ENCODE measurements at regions not wholly inside any gene's neighbourhood (a gene's known extent, or its start where the extent isn't known, plus 50 kb on each side); places are given as distances from the start of the nearest gene placed in this dataset.

DNA sequence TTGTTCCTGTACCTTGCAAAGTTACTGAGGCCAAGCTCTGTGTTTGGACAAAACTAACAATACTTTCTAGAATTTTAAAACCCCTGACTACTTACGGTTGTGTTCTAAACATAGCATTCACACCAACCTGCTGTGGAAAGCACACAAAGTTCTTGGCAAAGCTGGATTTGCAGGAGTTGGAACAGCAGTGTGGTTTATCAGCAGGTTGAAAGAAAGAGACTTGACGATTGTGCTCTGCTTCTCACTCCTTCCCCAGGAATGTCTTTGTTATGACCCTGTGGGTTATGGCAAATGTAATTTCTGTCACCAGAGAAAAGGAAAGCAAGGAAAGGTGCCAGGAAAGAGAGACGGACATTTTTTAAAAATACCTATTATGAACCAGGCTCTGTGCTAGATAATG is 165.5 kb upstream of the TGFBR2 start:
- Histone ChIP-seq H3K27ac (ENCODE audit: low read depth, low read length) (no peak overlapping the region), H3K9me3 (ENCODE audit: control insufficient read depth in 1 of 2, low read length in 2 of 2) (no peaks in the 10 kb centered on the region), H3K4me1 (ENCODE audit: insufficient read depth, low read length) (peaks cover 7% of the 10 kb centered on the region), H3K36me3 (ENCODE audit: insufficient read depth, low read length) (no peaks in the 10 kb centered on the region), H3K4me3 (ENCODE audit: low read length in 2 of 2) (no peak overlapping the region), H3K27me3 (ENCODE audit: insufficient read depth, low read length) (no peaks in the 10 kb centered on the region)
- ChIA-PET POLR2A (ENCODE audit: partially characterized antibody) (no interaction called here), CTCF (ENCODE audit: partially characterized antibody) (interaction anchor here (1.9 kb wide), 1 partner anchor 253 kb away, joined by 6 read pairs; no protein-coding TSS in a partner anchor)
- DNase-seq: no peak
- no peaks in the 10 kb centered on the region for H3K27me3 Mint-ChIP-seq
- H3K4me3 Mint-ChIP-seq: no peak overlapping the region
- no peaks in the 10 kb centered on the region for H3K36me3 Mint-ChIP-seq
- peaks cover 6 to 16% (median 8%) of the 10 kb centered on the region in 4 donors for H3K4me1 Mint-ChIP-seq
- intact Hi-C loops (cut with micrococcal nuclease): no loop called here
- H3K27ac Mint-ChIP-seq: no peak overlapping the region
- peaks cover 0 to 2% (median 0%) of the 10 kb centered on the region in 8 donors for H3K9me3 Mint-ChIP-seq

DNA sequence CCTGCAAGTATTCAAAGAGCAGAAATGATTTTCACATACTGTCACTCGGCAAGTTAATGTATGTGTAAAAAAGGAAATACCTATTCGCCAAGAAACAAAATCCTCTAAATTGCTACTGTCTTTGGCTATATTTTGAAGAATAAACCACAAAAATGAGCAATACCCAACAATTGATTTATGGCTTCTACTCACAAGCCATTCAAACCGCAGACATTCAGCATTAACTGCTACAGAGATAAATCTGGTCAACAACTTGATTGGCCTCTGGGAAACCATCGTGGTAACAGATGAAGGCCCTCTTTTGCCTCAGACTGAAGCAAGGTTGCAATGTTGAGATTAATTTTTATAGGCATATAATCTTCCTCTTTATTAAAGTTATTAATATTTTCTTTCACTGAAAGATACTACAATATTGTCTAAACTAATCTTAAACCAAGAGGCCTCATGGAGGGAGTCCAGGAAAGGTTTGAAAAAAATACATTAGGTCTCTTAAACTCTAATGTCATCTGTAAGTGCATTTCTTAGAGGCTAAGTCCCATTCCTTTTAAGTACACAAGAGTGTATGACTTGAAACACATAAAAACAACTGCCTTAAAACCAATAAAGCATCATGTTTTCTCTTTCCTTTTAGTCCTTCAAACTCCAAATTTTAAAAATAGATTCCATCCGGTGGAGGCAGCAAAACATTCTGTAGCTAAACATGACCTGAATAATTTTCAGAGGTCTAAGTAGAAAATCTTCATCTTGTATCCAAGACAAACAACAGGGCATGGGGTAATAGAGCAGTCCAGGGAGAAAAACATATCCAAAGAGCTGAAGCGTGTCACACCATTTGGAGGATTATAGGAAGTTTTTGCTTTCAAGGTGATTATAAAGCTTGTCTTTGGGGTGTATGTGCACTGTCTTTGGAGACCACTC is 162.4 kb upstream of the TGFBR2 start:
- Histone ChIP-seq H3K9me3 (ENCODE audit: control insufficient read depth in 1 of 2, low read length in 2 of 2) (no peaks in the 10 kb centered on the region), H3K4me1 (ENCODE audit: insufficient read depth, low read length) (no peaks in the 10 kb centered on the region), H3K27ac (ENCODE audit: low read depth, low read length) (no peak overlapping the region), H3K27me3 (ENCODE audit: insufficient read depth, low read length) (no peaks in the 10 kb centered on the region), H3K4me3 (ENCODE audit: low read length in 2 of 2) (no peak overlapping the region), H3K36me3 (ENCODE audit: insufficient read depth, low read length) (no peaks in the 10 kb centered on the region)
- Mint-ChIP-seq H3K27me3 (no peaks in the 10 kb centered on the region), H3K9me3 (peaks cover 0 to 2% (median 0%) of the 10 kb centered on the region in 8 donors), H3K4me3 (no peak overlapping the region), H3K36me3 (no peaks in the 10 kb centered on the region), H3K27ac (no peak overlapping the region), H3K4me1 (peaks cover 0 to 3% (median 0%) of the 10 kb centered on the region in 4 donors)
- CTCF ChIA-PET (ENCODE audit: partially characterized antibody): interaction anchor here (1.1 kb wide), 1 partner anchor 9 kb away, joined by 3 read pairs; no protein-coding TSS in a partner anchor
- DNase-seq: no peak
- POLR2A ChIA-PET (ENCODE audit: partially characterized antibody): no interaction called here
- intact Hi-C loops (cut with micrococcal nuclease): no loop called here

DNA sequence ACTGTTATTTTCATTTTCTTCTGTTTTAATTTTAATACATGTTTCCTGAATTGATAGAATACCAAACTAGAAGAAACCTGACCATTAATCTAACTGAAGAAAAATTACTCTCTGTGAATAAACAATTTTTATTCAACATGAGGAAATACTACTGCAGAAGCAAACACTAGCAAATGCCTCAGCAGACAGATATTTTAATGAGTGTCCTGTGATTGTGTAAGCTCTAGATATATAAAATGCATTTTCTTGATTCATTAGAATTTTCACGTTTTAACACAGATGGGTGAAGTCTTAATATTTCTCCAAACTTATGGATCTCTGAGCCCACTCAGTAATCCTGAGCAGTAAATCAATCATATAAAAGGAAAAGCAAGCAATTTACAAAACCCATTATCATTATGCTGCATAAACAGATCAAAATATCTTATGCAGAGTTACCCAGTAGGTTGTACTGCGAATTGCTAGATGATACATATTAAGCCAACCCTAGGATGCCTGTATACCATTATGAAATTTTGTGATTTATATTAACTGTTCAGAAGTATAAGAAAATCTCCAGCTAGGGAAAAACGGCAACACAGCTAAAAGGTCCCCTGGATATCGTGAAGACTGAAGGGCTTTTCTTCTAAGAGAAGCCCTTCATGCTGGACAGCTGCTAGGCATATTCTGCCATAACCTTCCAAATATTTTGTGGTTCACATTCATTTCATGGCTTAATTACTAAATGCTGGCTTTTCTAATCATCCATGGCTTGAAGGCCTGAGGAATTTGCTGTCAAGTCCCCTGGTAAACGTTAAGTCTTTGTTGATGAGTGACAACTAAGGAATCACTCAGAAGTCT is 157.7 kb upstream of the TGFBR2 start:
- no peaks in the 10 kb centered on the region for H3K9me3 ChIP-seq (ENCODE audit: control insufficient read depth in 1 of 2, low read length in 2 of 2)
- no peak overlapping the region for H3K4me3 ChIP-seq (ENCODE audit: low read length in 2 of 2)
- H3K27me3 Mint-ChIP-seq: no peaks in the 10 kb centered on the region
- H3K27me3 ChIP-seq (ENCODE audit: insufficient read depth, low read length): no peaks in the 10 kb centered on the region
- ChIA-PET POLR2A (ENCODE audit: partially characterized antibody) (no interaction called here), CTCF (ENCODE audit: partially characterized antibody) (interaction anchor here (0.9 kb wide), 1 partner anchor 8 kb away, joined by 3 read pairs; no protein-coding TSS in a partner anchor)
- no peak overlapping the region for H3K4me3 Mint-ChIP-seq
- H3K4me1 Mint-ChIP-seq: no peaks in the 10 kb centered on the region
- intact Hi-C loops (cut with micrococcal nuclease): no loop called here
- H3K27ac Mint-ChIP-seq: no peak overlapping the region
- no peaks in the 10 kb centered on the region for H3K36me3 ChIP-seq (ENCODE audit: insufficient read depth, low read length)
- H3K9me3 Mint-ChIP-seq: peaks cover 0 to 7% (median 0%) of the 10 kb centered on the region in 8 donors
- H3K4me1 ChIP-seq (ENCODE audit: insufficient read depth, low read length): no peaks in the 10 kb centered on the region
- no peaks in the 10 kb centered on the region for H3K36me3 Mint-ChIP-seq
- H3K27ac ChIP-seq (ENCODE audit: low read depth, low read length): no peak overlapping the region
- DNase-seq: no peak

DNA sequence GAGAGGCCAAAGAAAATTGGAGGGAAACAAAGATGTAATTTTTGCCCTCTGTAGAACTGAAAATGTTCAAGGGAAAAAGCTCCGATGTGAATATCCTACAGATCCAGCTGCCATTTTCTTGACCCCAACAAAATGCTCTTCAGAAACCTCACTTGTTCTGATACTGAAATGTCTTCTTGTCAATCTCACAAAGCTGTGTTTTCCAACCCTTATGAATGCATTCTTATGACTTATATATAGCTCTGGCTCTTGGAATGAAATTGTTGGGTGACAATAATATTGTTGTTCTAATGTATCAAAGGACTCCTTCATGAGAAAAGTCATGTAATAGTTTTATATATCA is 157.1 kb upstream of the TGFBR2 start:
- no peaks in the 10 kb centered on the region for H3K4me1 ChIP-seq (ENCODE audit: insufficient read depth, low read length)
- Mint-ChIP-seq H3K9me3 (peaks cover 0 to 7% (median 0%) of the 10 kb centered on the region in 8 donors), H3K36me3 (no peaks in the 10 kb centered on the region), H3K4me1 (no peaks in the 10 kb centered on the region), H3K4me3 (no peak overlapping the region), H3K27me3 (no peaks in the 10 kb centered on the region), H3K27ac (no peak overlapping the region)
- no peak for DNase-seq
- ChIA-PET POLR2A (ENCODE audit: partially characterized antibody) (no interaction called here), CTCF (ENCODE audit: partially characterized antibody) (no interaction called here)
- no peaks in the 10 kb centered on the region for H3K27me3 ChIP-seq (ENCODE audit: insufficient read depth, low read length)
- H3K27ac ChIP-seq (ENCODE audit: low read depth, low read length): no peak overlapping the region
- intact Hi-C loops (cut with micrococcal nuclease): no loop called here
- H3K36me3 ChIP-seq (ENCODE audit: insufficient read depth, low read length): no peaks in the 10 kb centered on the region
- no peak overlapping the region for H3K4me3 ChIP-seq (ENCODE audit: low read length in 2 of 2)
- no peaks in the 10 kb centered on the region for H3K9me3 ChIP-seq (ENCODE audit: control insufficient read depth in 1 of 2, low read length in 2 of 2)

DNA sequence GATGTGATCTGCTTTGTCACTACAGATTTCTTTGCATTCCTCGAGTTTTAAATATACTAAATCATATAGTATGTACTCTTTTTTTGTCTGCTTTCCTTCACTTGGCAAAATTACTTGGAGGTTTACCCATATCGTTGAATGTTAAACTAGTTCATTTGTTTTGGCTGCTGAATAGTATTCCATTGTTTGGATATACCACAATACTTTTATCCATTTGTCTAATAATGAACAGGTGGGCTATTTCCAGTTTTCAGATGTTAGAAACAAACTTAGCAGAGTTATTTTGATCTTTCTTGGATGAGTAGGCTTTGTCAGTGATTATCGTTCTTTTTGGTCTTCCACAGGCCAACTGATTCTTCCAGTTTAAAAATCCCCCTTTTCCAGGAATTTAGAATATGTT is 154.0 kb upstream of the TGFBR2 start:
- Histone ChIP-seq H3K27me3 (ENCODE audit: insufficient read depth, low read length) (no peaks in the 10 kb centered on the region), H3K4me1 (ENCODE audit: insufficient read depth, low read length) (no peaks in the 10 kb centered on the region), H3K9me3 (ENCODE audit: control insufficient read depth in 1 of 2, low read length in 2 of 2) (no peaks in the 10 kb centered on the region), H3K27ac (ENCODE audit: low read depth, low read length) (no peak overlapping the region), H3K4me3 (ENCODE audit: low read length in 2 of 2) (no peak overlapping the region), H3K36me3 (ENCODE audit: insufficient read depth, low read length) (no peaks in the 10 kb centered on the region)
- CTCF ChIA-PET (ENCODE audit: partially characterized antibody): no interaction called here
- Mint-ChIP-seq H3K27me3 (no peaks in the 10 kb centered on the region), H3K4me1 (no peaks in the 10 kb centered on the region), H3K9me3 (peaks cover 0 to 7% (median 0%) of the 10 kb centered on the region in 8 donors), H3K27ac (no peak overlapping the region), H3K36me3 (no peaks in the 10 kb centered on the region), H3K4me3 (no peak overlapping the region)
- no peak for DNase-seq
- POLR2A ChIA-PET (ENCODE audit: partially characterized antibody): no interaction called here
- intact Hi-C loops (cut with micrococcal nuclease): no loop called here

DNA sequence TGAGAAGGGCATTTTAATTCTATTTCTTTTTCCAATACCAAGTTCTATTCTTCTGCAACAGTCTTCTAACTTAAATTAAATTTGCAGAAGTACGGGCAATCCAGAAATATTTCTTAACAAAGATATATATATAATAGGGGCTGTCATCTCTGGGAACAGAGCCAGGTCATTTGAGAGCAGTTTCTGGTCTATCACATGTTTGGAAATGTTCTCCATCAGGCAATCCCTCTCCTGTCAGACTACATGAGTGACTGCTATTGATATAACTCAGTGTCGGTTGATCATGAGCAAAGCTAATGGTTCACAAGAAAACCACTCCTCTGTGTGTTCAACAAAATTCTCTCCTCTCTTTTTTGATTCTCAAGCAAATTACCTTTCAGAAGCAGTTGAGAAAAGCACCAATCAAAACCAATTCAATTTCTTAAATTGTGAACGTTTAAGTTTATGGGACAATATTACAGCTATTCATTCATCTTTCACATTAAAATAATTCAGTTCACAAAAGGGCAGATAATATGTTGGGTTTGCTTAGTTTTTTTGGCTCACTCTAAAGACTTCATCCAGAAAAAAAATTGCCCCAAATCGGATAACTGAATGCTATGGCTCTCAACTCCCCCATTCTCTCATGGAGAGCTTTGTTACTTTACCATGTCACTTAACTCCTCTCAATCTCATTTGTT is 152.9 kb upstream of the TGFBR2 start:
- Mint-ChIP-seq H3K27ac (no peak overlapping the region), H3K36me3 (no peaks in the 10 kb centered on the region), H3K27me3 (no peaks in the 10 kb centered on the region), H3K4me3 (no peak overlapping the region), H3K9me3 (peaks cover 0 to 7% (median 2%) of the 10 kb centered on the region in 8 donors), H3K4me1 (no peaks in the 10 kb centered on the region)
- no peak for DNase-seq
- intact Hi-C loops (cut with micrococcal nuclease): no loop called here
- Histone ChIP-seq H3K36me3 (ENCODE audit: insufficient read depth, low read length) (no peaks in the 10 kb centered on the region), H3K27me3 (ENCODE audit: insufficient read depth, low read length) (no peaks in the 10 kb centered on the region), H3K9me3 (ENCODE audit: control insufficient read depth in 1 of 2, low read length in 2 of 2) (no peaks in the 10 kb centered on the region), H3K4me3 (ENCODE audit: low read length in 2 of 2) (no peak overlapping the region), H3K27ac (ENCODE audit: low read depth, low read length) (no peak overlapping the region), H3K4me1 (ENCODE audit: insufficient read depth, low read length) (no peaks in the 10 kb centered on the region)
- ChIA-PET POLR2A (ENCODE audit: partially characterized antibody) (no interaction called here), CTCF (ENCODE audit: partially characterized antibody) (interaction anchor here (0.6 kb wide), 1 partner anchor 240 kb away, joined by 3 read pairs; no protein-coding TSS in a partner anchor)

DNA sequence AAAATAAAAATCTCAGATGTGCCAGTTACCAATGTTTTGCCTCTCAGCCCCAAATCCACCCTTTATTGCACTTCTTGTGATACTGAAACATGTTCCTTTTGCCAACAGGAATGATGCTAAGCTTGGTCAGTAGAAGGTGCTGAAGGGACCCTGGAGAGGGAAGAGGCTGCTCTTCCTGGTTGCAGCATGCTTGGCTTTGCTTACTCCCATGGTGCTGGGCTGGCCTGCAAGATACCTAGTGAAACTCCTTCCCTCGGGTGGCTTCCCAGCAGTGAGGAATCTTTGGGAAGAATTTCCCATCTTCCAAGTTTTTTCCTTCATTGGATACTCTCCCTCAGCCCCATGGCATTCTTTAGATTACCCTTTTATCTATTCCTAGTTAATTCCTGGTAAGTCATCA is 151.8 kb upstream of the TGFBR2 start:
- Mint-ChIP-seq H3K36me3 (peaks cover 0 to 3% of the 10 kb centered on the region in 2 donors), H3K4me1 (no peaks in the 10 kb centered on the region), H3K27ac (no peak overlapping the region), H3K27me3 (no peaks in the 10 kb centered on the region), H3K9me3 (peaks cover 0 to 12% (median 3%) of the 10 kb centered on the region in 8 donors), H3K4me3 (no peak overlapping the region)
- Histone ChIP-seq H3K27ac (ENCODE audit: low read depth, low read length) (no peak overlapping the region), H3K4me3 (ENCODE audit: low read length in 2 of 2) (no peak overlapping the region), H3K9me3 (ENCODE audit: control insufficient read depth in 1 of 2, low read length in 2 of 2) (no peaks in the 10 kb centered on the region), H3K4me1 (ENCODE audit: insufficient read depth, low read length) (no peaks in the 10 kb centered on the region), H3K27me3 (ENCODE audit: insufficient read depth, low read length) (no peaks in the 10 kb centered on the region), H3K36me3 (ENCODE audit: insufficient read depth, low read length) (no peaks in the 10 kb centered on the region)
- intact Hi-C loops (cut with micrococcal nuclease): no loop called here
- ChIA-PET POLR2A (ENCODE audit: partially characterized antibody) (no interaction called here), CTCF (ENCODE audit: partially characterized antibody) (no interaction called here)
- no peak for DNase-seq
